ENCODE measurements at regions not wholly inside any gene's neighbourhood (a gene's known extent, or its start where the extent isn't known, plus 50 kb on each side); places are given as distances from the start of the nearest gene placed in this dataset.
A peak's percentile ranks its signal among the peaks of the same experiment; 100 is the strongest.
"Not testable (repeated sequence)": the region's sequence is repeated elsewhere in the genome, so short reads cannot be mapped to it uniquely, and the experiment has no call there.

DNA sequence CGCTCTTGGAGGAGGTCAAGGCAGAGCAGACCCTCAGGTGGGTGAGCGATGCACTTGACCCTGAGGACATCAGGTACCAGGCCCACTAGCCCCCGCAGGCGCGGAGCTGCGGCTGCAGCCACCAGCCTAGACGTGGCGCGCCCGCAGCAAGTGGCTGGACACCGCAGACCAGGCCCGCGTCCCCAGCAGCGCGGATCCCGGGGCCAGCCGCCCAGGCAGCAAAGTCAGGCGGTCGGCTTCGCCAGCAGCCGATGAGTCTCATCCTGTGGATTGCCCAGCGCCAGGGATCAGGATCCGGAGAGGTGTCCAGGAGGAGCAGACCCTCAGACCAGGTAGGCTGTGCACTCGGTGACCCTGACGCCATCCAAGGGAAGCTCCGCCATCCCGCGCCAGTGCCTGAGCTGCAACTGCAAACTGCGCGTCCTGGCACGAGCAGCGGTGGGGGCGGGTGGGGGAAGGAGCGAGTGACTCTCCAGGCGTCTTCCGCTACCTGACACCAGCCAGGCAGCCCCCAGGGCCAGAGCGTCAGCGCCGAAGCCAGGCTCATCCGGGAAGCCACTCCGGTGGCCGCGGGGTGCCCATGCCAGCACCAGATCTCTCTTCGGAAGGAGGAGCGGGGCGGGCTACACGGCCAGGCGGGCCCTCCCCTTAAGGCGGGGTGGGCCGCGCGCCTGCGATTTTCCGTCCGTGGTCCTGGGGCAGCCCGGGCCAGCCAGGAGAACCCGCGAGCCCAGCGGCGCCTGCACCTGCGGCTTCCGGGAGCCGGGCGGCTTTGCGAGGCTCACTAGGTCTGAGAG, 92.6 kb upstream of the THOC3 start:
- DNase-seq: peak in 1 of 2 donors; percentile 17

DNA sequence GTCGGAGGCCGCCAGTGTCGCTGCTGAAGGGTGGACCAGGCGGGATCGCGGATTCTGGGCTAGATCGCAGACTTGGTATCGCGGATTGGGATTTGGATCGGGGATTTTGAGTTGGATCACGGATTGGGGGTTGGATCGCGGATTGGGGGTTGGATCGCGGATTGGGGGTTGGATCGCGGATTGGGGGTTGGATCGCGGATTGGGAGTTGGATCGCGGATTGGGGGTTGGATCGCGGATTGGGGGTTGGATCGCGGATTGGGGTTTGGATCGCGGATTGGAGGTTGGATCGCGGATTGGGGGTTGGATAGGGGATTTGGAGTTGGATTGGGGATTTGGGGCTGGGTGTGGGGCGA, 93.1 kb upstream of the THOC3 start:
- DNase-seq: not testable (repeated sequence)

DNA sequence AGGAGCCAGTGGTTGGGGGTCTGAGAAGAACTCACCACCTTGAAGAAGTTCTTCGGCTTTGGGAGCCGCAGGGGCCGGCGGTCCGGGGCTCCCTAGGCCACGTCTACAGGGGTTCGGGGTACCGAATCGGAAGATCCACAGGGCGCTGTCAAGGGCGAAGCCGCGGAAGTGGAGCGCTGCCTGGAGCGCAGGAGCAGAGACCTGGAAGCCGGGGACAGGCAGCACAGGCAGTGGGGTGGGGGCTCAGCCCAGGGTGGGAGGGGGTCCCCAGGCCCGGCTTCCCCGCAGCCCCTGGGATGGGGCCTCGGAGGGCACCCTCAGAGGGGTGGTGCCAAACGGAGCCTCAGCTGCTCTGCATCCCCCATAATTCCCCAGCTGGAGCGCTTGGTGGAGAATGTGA, 93.5 kb upstream of the THOC3 start:
- not testable (repeated sequence) for DNase-seq

DNA sequence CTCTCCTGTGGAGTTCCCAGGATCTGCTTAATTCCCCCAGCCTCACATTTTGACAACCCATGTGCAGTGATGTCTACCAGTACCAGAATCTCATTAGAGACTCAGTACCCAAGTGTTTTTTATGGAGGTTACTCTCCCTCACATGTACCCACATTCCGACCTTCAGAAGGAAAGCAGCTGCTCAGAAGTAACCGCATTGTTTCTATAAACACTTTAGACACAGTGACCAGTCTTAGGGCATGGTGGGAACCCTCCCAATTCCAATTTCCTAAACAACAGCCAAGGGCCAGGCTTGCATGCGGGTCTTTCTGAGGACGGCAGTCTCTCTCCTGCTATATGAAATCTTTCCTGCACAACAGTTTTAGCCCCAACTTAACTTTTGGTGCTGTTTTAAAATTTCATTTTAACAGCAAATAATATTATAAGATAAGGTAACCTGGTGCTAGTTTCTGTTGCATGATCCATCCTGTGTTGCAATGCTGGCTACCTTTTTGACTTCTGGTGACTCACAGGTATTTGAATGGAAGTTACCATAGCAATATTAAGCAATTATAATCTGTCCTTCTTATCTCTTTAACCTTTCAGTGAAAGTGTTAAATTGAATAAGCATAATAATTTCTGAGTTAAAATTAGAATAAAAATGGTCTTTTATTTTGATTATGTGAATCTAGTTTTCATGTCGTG, 98.3 kb upstream of the THOC3 start:
- DNase-seq: not testable (repeated sequence)

DNA sequence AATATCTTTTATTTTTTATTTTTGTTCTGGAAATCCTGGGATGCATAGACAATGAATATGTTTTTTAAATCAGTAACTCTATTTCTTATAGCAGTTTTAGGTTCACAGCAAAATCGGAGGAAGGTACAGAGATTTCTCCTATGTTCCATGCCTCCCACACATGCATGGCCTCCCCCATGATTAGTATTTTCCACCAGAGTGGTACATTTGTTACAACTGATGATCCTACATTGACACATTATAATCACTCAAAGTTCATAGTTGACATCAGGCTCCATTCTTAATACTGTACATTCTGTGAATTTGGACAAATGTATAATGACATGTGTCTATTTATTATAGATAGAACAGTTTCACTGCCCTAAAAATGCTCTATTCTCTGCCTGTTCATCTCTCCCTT, 99.0 kb upstream of the THOC3 start:
- DNase-seq: not testable (repeated sequence)

DNA sequence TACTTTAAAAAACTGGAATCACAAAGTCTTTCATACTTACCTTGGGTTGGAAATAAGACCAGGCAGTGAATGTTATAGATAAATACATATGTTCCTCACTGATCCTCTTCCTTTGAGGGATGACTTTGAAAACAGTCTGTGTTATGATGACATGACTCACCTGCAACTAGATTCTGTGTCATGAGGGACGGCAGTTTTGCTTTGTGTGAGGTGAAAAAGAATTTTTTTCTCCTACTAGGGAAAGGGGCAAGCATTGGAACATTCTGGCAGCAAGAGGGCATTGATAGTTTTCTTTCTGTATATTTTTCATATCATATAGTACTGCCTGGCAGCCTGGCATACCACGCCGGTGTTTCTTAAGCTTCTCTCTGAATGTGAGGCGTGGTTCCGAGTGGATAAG, 99.8 kb upstream of the THOC3 start:
- not testable (repeated sequence) for DNase-seq

DNA sequence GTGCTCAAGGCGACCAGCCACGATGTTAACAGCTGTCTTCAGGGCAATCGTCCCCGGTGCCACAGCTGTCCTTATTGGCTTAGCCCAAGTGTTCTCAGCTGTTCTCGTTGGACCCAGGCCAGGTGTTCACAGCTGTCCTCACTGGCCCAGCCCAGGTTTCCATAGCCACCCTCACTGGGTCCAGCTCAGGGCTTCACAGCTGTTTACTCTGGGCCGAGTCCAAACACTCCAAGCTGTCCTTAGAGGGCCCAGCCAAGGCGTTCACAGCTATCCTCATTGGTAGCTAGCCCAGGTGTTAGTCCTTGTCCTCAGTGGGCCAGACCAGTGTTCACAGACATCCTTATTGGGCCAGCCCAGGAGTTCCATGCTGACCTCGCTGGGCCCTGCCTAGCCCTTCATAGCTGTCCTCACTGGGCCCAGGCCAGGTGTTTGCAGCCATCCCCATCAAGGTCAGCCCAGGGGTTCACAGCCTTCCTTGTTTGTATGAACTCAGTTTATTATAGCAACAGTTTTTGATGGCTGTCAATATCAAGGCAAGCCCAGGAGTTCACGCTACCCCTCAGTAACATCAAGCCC, 106.0 kb upstream of the THOC3 start:
- not testable (repeated sequence) for DNase-seq

DNA sequence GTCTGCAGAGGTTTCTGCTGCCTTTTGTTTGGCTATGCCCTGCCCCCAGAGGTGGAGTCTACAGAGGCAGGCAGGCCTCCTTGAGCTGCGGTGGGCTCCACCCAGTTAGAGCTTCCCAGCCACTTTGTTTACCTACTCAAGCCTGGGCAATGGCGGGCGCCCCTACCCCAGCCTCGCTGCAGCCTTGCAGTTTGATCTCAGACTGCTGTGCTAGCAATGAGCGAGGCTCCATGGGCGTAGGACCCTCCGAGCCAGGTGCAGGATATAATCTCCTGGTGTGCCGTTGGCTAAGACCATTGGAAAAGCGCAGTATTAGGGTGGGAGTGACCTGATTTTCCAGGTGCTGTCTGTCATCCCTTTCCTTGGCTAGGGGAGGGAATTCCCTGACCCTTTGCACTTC, 115.6 kb upstream of the THOC3 start:
- DNase-seq: not testable (repeated sequence)

DNA sequence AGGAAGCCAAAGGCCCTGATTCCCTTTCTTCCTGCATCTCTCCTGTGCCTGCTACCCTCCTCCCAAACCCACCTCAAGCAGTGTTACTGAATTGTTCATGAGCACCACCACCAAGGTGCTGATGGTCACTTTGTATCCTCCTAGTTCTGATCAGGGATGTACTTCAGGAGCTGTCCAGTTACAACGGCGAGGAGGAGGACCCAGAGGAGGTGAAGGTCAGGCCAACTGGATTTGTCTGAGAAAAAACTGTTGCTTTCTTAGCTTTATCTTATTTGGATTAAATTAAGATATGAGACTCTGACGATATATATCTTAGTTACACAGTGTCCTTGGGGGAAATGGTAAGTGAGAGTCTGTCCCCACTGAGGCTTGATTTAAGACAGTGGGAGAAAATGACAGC, 135.0 kb upstream of the THOC3 start:
- not testable (repeated sequence) for DNase-seq

DNA sequence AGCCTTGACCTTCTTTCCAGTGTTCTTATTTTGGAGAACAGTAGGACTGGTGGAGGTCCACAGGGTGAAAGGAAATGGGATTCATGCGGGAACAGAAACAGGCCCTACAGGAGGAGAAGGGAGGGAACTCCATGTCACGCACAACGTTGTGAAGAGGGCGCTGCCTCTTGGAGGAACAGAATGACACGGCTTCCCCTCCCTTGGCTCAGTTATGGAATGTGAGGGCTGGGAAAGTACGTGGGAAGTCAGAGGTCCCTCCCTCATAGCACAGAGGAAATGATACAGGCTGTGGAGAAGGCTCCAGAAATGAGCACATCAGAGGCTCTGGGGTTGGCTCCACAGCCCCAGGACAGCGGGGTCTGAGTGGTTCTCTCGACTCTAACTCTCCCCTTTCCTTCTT, 125.3 kb upstream of the SIMC1 start:
- not testable (repeated sequence) for DNase-seq

DNA sequence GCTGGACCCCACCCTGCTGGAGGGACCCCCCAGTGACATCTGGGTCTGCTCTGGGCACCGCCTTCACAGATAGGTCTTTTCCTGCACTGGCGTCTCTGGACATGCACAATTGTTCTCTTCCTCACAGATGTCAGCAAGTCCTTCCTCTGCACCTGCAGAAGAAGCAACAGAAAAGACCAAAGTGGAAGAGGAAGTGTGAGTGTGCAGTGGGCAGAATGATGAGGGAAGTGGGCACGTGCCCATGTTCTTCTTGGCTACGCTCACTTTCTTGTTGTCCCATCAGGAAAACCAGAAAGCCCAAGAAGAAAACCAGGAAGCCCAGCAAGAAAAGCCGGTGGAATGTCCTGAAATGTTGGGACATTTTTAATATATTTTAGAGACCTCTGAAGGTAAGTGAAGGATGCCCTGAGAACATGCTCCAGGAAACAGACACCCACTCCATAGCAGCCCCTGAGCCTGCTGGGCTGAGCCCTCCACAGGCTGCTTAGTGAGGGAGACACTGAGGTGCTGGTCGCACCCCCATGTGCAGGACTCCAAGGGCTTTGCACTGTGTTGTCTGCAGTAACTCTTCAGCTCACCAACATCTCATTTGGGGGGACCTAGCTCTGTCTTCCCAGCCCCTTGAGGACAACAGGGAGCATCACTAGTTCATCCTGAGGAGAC, 124.4 kb upstream of the SIMC1 start:
- not testable (repeated sequence) for DNase-seq

DNA sequence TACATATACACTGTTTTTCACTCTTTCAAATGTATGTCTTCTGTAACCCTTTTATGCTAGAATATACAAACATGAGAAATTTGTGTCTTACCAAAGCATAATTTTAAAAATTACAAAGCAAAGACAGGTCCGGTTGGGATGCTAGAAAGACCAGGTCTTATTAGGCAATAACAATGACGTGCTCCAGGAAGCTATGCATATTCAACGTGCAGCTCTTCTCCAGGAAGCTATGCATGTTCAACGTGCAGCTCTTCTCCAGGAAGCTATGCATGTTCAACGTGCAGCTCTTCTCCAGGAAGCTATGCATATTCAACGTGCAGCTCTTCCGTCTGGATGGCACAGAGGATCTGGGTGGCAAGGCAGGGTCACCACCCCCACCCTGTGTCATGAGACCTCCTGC, 123.4 kb upstream of the SIMC1 start:
- DNase-seq: not testable (repeated sequence)

DNA sequence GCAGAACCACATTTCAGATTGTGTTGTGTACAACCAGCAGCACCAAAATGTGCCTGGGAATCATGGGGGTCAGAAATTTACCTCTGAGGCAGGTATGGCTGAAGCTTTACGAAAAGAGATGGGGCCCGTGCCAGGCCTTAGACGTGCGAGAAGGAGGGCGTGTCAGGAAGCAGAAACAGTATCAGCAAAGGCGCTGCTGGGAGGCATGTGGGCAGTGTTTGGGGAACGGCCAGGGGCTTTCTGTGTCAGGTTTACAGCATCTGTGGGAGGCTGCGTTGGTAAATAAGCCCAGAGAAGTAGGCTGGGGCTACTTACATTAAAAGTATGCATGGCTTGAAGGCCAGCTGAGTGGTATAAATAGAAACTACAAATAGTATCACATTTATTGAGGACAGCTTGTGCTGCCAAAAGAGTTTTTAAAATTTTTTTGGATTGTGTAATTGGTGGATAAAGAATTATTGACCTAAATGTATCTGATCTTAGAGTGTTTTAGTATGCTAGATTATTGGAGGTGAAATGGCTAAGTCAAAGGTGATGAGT, 120.5 kb upstream of the SIMC1 start:
- DNase-seq: not testable (repeated sequence)

DNA sequence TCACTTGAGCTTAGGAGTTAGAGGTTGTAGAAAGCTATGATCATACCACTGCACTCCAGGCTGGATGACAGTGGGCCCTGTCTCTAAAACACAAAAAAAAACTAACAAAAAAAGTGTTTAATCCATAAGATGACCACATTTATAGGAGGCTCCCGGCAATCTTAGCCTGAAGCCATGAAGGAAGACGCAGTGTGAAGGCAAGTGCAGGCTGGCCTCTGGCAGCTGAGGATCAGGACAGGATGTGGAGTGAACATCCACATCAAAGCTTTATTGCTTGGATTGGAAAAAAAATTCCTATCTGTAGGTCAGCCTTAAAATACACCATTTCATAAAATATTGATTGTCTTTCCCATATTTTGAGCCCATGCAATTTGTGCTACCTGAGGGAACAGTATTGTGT, 115.9 kb upstream of the SIMC1 start:
- DNase-seq: not testable (repeated sequence)

DNA sequence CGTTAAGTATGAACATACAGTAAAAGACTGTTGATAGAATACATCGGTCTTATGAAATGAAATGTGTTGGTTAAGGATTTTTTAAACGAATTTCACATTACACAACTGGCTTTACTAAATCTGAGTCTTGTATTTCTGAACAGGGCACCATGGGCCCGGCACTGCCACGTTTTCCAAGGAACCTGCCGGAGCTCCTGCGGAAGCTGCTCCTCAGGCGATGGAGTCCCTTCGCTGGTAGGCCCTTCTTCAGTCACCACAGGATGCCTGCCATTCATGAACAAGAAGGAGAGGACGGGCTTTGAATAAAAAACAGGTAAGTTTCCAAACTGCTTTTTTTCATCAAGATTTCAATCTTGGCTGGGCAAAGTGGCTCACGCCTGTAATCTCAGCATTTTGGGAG, 114.1 kb upstream of the SIMC1 start:
- DNase-seq: not testable (repeated sequence)

DNA sequence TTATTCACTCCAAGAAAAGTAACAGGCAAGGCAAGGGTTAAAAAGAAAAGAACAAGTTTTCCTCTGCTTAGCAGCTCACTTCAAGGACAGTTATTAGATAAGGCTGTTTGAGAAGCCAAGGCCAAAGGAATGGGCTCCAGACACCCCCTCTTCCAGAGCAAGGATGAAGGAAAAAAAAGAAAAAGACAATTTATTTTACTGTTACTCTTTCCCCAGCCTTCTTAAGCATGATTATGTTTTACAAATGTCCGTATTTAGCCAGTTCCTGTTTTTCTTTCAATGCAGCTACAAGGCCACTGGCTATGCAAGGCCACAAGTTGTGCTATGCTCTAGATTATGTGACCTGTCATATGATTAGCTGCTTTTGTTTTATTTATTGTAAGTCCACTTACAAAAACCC, 106.5 kb upstream of the SIMC1 start:
- DNase-seq: no peak

DNA sequence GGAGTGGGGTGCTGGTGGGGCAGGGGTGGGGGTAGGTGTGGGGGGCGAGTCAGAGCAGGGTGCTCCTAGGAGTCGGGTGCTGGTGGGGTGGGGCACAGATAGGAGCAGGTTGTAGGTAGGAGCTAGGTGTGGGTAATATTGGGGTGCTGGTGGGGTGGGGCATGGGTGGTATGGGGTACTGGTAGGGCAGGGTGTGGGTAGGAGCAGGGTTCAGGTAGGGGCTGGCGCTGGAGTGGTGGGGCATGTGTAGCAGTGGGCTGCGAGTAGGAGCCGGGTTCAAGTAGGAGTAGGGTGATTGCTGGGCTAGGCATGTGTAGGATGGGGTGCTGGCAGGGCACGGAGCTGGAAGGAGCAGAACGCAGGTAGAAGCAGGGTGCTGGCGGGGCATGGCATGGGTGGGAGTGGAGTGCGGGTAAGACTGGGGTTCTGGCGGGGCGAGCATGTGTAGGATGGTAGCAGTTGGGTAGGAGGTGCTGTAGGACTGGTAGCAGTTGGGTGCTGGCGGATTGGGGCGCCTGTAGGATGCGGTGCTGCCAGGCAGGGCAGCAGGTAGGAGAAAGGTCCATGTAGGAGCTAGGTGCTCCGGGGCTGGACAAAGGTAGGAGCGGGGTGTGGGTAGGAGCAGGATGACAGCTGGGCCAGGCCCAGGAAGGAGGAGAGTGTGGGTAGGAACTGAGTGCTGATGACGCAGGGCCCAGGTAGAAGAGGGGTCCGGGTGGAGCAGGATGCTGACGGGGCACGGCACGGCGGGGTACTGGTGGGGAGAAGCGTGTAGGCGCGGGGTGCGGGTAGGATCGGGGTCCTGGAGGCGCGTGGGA, 105.5 kb upstream of the SIMC1 start:
- no peak for DNase-seq

DNA sequence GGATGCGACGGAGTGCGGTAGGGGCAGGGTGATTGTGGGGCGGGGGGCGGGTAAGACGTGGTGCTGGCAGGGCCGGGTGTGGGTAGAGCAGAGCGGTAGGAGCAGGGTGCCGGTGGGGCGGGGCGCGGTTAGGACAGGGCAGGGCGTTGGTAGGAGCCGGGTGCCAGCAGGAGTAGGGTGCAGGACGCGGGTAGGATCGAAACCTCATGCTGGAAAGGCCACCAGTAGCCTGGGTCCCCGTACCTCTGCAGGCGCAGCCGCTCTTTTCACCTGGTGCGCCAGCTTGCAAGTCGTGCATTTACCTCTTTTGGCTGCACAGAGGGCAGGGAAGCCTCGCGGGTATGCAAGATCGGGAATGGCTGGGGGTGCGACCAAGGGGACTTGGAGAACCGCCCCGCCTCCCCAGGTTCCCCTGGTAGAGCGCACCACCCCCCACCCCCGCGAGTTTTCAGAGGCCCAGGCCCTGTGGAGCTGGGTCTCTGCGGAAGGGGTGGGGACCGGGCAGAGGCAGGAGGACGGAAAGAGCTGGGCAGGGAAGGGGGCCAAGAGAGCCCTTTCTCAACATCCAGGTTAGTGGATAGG, 104.8 kb upstream of the SIMC1 start:
- no peak for DNase-seq

DNA sequence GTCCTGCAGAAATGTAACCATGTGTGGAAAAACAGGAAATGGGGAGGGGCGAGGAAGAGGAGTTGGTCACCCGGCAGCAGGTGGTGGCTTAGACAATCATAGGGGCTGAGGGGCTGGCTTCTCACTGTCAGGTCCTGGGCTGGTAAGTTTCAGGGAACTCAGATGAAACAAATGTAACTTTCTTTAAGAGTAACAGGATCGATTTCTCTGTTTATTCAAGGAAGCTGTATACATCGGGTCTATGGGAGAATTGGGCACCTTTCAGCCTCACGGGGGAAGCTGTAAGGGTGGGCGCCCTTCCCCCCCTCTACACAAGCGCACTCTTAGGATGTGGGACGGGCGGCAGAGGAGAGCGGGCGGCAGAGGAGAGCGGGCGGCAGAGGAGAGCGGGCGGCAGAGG, 104.3 kb upstream of the SIMC1 start:
- DNase-seq: no peak

DNA sequence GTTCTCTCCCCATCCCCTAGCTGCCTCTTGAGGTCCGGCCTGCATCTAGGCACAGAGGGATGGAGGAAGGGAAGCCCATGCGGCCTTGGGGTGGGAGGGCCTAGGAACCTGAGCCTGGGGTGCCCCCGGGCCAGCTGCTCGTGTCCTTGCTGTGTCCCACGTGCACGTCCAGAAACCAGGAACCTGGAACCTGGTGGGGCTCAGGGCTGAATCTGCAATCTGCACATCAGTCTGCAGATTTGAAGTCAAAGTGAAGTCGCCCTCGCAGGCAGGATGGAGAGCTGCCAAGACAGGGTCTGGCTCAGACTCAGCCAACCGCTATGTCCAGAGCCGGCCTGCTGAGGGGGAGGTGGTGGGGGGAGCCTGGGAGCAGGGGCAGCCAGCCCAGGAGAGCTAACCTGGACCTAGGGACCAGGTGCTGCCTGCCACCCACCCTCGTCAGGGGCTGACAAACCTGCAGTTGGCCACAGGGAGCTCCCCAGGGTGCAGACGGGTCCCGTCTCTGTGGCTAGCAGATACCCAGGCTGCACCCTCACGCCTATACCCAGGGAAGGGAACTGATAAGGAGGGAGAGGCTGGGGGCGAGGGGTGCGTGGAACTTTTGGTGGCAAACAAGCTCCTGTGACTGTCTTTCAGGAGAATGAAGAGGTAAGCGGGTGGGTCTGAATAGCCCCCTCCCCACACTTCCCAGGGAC, 103.5 kb upstream of the SIMC1 start:
- no peak for DNase-seq

DNA sequence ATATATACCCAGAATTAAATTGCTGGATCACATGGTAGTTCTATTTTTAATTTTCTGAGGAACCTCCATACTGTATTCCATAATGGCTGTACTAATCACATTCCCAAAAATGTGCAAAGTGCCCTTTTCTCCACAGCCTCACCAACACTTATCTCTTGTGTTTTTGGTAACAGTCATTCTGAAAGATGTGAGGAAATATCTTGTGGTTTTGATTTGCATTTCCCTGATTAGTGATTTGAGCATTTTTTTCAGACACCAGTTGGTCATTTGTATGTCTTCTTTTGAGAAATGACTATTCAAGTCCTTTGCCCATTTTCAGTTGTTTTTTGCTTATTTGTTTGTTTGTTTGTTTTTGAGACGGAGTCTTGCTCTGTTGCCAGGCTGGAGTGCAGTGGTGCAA, 98.1 kb upstream of the SIMC1 start:
- not testable (repeated sequence) for DNase-seq
